ENCODE measurements at regions not wholly inside any gene's neighbourhood (a gene's known extent, or its start where the extent isn't known, plus 50 kb on each side); places are given as distances from the start of the nearest gene placed in this dataset.

DNA sequence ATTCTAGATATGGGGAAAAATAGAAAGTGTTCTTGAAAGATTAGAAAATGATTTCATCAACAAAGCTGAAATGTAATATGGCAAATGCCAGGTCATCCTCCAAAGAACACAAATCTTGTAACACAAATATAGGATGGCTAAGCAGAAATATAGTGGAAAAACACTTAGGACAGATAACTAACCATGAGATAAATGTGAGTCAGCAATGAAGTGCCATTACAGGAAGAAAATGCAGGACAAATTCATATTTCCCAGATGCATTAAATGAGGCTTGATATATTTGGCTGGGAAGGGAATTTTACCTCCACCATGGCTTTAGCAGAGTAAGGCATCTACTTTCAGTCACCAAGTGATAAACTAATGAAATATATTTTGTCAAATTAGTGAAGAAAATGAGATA, 92.8 kb upstream of the SEMA6D start (continued):
- no peak for TF ChIP-seq CHD1 (IDR thresholded peaks at IDR 0.05; ENCODE audit: low read depth, low read length)
- TF ChIP-seq SIRT6 (IDR thresholded peaks at IDR 0.05; ENCODE audit: low read length) = no peak
- no peak for TF ChIP-seq KDM5A (IDR thresholded peaks at IDR 0.05; ENCODE audit: low read length)
- no peak for TF ChIP-seq RAD21 (IDR thresholded peaks at IDR 0.05 in 1 of 2, conservative IDR thresholded peaks at IDR 0.05 in 1 of 2; ENCODE audit: low read depth in 2 of 2, low read length in 2 of 2)
- no peak for TF ChIP-seq TCF12 (IDR thresholded peaks at IDR 0.05; ENCODE audit: low read depth, low read length)
- no peak for TF ChIP-seq POLR2A (IDR thresholded peaks at IDR 0.05; ENCODE audit: control extremely low read depth in 1 of 2, low read depth in 2 of 2, low read length in 2 of 2)

Data from H1 (cell line).